ENCODE measurements at regions not wholly inside any gene's neighbourhood (a gene's known extent, or its start where the extent isn't known, plus 50 kb on each side); places are given as distances from the start of the nearest gene placed in this dataset.

DNA sequence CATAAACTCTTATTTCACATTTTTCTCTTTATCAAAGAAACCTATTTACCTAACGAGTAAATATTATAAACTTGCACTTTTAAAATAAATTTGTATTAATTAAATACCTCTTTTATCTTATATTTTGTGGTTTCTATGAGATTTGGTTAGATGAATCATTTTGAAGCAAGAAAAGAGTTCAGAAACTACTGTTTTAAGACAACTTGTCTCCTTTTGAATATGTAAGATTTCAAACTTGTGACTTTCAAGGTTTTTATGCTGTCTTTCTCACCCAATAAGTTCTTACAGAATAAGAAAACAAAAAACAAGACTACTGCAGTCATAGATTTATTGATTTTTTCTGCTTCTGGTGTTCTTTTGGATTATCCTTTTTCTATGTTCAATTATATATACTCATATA, 339.0 kb downstream of the SNAPC1 start:
- DNase-seq: no peak

DNA sequence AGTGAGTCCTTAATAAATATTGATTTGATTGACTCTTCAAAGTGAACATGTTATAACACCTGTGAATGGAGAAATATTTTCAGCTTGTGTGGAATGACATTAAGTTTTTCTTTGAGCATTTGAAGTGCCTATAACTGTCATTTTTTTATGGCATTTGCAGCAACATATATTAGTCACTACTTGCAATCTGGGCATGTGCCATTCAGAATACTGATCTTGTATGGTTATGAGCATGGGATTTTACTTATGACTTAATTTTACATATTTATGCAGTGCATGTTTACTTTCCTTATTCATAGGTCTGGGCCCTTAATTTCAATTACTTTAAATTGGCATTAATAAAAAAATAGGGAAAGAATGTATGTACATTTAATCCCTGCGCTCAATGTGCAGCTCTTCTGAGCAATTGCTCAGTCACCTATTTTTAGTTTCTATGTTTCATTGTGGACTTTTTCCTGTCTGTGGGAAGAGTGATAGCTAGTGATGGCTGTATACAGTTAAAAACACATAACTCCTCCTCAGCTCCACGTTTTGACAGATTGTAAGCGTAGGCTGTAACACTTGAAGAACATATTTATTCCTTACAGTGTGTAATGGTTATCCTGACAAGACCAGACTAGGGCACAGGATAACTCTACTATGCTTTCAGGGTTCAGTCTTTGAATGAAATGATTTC, 339.6 kb downstream of the SNAPC1 start:
- DNase-seq: no peak

- DNase-seq: no peak
Measured at GRCh38 chr14:62102349-62102725, 340.1 kb downstream of the SNAPC1 start.

- no peak for DNase-seq
Measured at GRCh38 chr14:62103464-62103863, 341.2 kb downstream of the SNAPC1 start.

DNA sequence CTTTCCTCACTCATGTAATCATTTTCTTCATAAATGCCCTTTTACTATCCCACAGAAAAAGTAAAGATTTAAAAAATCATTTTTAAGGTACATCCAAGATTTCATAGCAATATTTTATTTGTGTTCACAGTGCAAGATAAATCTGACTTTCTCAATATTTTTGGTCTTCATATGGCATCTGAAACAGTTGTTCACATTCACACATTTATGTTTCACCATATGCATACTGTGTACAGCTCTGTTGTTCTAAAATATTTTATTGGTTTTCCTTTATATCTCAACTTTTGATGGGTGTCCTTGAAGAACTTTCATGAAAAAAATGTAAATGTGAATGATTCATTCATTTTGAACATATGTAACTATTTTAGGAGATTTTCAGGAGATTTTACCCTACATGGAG, 348.7 kb downstream of the SNAPC1 start:
- no peak for DNase-seq

- peak; percentile 65 for DNase-seq
Measured at GRCh38 chr14:62117010-62117750, 355.0 kb downstream of the SNAPC1 start.

GRCh38 chr14:62117751-62118105, 355.5 kb downstream of the SNAPC1 start:
- DNase-seq: no peak

DNA sequence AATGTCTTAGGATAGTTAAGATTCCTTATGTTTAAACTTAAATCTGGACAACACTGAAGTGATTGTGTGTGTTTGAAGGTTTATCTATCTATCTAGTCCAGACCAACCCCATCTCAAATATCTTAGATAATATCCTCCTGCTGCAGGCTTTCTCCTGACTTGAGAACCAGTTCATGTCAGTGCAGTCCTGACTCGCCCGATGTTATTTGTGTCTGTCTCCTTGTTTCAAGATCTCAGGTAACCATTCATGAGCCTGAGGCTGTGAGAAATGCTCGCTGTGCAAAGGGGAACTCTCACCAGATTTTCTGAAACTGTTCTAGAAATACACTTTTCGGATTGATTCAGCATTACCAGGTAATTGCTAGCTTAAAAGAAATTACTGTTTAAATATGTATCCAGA, 356.2 kb downstream of the SNAPC1 start:
- DNase-seq: no peak

DNA sequence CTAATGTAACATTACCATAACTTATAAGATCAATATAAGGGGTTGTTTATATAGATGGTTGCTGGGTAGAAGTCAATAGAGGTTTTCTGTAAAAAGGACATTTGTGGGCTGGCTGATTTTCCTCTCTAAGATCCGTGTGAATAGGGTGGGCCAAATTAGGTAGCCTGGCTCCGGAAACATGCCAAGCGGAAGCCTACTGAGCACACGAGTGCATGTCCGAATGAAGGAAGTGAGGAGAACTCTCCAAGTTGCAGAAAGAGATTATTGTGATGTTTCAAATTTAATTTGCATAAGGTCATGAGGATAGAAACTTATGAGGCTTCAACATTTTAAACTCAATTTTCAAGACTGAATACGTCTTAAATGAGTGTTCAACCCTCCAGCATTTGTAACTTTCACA, 356.7 kb downstream of the SNAPC1 start:
- DNase-seq: no peak

DNA sequence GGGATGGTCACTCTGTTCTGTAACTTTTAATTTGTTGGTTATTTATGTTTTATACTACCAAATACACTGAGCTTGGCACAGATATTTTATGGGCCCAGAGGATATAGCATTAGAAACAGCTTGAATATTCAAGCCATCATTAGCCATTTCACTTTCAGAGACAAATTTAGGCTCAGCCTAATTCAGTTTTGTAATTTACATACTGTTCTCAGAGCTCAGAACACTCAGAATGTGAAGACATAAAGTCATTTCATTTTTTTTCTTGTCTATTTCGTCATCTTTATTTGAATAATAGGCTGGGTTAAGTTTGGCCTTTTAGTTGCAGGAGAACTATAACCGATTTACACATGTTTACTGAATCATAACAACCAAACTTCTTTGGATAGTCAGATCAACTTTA, 361.7 kb downstream of the SNAPC1 start:
- DNase-seq: no peak

- no peak for DNase-seq
Measured at GRCh38 chr14:62125793-62126192, 363.6 kb downstream of the SNAPC1 start.

DNA sequence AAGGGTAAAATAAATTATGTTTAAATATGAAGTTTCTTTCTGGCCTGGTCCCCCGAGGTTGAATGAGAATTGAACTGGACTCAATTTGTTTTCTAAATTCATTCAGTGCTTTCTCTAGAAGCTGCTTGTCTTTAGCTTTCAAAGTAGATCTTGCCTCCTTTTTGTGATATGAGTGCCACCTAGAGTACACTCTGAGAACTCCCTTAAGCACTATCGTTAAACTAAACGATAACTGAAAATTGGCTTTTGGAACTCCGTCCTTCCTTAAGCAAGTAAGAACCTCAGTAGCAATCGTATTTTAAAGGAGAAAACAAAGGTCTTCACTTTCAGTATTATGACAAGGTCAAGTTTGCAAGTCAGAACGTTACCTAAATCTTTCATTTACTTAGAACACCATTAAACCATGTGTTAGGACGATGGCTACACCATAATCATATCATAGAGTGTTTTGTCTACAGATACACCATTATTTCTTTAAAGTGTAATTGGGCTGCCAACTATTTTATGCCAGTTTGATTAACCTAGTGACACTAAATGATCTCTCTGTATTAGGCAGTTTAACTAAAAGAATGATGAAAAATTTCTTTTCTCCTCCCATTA, 364.8 kb downstream of the SNAPC1 start:
- no peak for DNase-seq

DNA sequence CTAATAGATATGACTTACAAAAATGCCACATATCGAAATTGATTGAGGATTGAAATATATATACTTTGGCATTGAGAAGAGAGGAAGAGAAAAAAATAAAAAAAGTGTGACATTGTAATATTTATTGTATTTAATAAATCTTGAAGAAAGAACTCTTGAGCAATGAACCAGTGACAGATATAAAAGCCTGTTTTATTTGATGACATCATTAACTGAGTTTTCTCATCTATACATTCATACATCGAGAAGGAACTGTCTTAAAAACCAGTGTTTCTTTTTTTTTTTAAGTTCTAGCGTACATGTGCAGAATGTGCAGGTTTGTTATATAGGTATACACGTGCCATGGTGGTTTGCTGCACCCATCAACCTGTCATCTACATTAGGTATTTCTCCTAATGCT, 368.2 kb downstream of the SNAPC1 start:
- DNase-seq: no peak

DNA sequence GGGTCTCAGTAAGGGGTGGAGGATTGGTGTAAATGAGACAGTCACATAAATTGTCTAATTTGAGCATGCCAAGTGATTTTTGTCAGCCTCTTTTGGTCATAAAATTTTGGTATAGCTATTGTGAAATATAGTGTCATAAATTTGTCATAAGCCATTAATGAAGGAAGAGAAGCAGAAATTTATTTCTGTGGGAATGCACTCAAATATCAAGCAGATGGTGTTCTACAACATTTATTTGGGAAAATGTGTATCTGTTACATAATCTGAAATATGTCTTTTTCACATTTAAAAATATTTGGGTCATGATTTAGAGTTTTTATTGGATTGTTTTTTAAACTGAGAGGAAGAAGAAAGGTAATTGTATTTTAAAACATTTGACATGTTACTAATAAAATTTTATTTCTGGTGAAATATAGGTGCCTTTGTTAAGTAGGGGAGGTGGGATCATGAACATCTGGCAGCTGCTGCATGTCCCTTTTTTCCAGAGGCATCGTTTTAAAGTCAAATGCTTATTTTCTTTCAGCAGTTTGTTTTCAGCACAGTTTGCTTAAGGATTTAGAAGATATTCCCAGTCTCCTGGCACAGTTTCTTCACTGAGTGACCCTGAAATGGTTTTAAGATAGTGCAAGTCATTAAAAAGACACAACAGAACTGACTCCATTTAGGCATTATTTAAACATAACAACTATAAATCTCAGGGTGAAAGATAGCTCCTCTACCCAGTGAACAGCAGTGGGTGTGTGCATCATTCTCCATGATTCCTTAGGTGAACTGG, 371.7 kb downstream of the SNAPC1 start:
- no peak for DNase-seq

- DNase-seq: no peak
Measured at GRCh38 chr14:62138593-62138992, 376.4 kb downstream of the SNAPC1 start.

GRCh38 chr14:62141139-62141538, 378.9 kb downstream of the SNAPC1 start:
- DNase-seq: no peak

DNA sequence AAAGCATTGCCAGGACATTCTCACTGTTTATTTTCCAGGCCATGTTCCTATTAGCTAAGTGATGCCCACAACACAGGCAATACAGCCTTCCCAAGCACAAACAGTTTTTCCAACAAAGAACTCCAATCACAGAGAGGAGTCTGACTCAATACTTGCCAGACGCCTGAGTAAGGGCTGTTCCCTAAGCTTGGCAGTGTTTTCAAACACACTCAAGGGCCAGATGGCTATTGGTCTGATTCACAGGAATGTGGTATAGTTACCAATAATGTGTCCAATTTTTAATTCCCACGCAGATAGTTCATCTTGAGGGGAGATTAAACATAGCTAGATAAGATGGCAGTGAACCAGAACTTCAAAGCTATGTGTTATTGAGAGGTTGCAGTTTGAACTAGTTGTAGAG, 381.0 kb downstream of the SNAPC1 start:
- DNase-seq: no peak

DNA sequence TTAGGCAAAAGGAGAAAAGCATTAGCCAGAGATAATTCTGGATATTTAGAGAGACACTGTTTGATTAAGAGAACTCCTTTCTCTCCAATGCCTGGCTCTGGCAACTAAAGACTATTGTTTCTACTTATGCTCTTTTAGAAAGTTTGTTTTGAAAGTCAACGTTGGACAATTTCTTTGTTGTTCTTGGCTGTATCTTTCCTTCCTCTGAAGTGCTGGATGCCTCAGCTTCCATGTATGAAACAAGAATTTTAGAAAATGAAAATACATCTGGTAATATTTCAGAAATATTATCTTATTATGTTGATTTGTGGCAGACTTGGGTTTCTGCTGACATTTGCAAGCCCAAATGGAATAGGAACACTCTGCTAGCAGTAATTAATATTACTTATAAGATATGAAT, 382.6 kb downstream of the SNAPC1 start:
- DNase-seq: no peak

- DNase-seq: no peak
Measured at GRCh38 chr14:62146030-62146429, 383.8 kb downstream of the SNAPC1 start.

DNA sequence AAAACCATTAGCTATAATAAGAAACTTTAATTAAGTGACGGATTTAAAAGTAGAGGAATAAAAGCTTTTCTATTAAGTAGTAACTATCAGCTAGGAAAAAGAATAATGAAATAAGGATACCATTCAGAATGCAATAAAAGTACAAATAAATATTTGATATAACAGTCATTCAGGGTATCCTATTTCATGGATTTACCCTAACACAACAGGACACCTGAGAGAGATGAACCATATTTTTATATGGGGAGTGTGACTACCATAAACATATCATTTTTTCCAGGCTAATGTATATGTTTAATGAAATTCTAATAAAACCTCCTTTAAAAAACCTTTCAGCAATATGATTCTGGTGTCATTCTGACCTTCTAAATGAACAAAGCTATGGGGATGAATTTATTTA, 393.8 kb downstream of the SNAPC1 start:
- no peak for DNase-seq

DNA sequence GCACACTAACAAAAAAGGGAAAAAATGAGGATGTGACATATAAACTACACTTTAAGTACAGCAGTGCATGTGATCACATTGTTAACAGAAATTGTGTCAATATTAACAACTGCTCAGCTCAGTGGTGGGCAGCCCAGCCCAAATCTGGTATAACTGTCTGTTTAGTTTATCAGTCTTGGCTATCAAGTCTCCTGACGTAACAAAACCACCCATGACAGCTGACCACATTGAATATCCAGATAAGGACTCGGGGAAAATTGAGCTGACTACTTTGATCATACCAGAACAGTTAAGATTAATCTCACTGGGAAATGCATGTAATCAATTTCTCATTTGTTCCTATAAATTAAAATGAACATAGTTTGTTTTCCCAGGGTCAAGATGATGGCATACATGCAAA, 396.6 kb downstream of the SNAPC1 start:
- no peak for DNase-seq

- DNase-seq: no peak
Measured at GRCh38 chr14:62159314-62159713, 397.1 kb downstream of the SNAPC1 start.

DNA sequence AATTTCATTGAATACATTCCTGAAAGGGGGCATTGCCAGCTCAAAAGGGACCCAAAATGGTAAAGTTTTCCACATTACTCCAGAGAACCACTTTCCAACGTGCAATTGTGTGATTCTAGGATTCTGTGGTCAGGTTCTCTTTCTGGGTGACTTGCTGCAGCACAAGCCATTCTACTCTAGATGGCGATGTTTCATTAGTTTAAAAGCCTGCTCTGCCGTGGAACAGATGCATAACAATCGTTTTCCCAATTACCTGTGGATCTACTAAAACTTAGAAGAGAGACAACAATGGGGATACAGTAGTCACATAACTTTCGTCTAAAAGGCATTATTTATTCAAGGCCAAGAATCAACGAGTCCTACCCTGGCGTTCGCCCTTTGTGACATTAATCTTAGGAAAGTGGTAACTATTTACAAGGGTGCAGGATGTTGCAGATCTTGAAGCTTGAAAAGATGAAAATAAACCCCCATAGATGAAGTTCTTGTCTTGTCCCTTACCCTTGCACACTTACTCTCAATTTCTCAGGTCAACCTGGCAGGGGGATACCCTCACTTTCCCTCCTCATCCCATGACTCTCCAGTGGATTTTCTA, 400.9 kb downstream of the SNAPC1 start:
- DNase-seq: no peak
